HT-29 (cell line): ENCODE measurements at regions not wholly inside any gene's neighbourhood (a gene's known extent, or its start where the extent isn't known, plus 50 kb on each side); places are given as distances from the start of the nearest gene placed in this dataset.
"Not testable (repeated sequence)": the region's sequence is repeated elsewhere in the genome, so short reads cannot be mapped to it uniquely, and the experiment has no call there.

Experiments
- DNase-seq: peaks from one replicate; pipeline ENCODE4 v3.0.0-alpha.2; 2015; ENCODE audit warnings: low spot score

DNA sequence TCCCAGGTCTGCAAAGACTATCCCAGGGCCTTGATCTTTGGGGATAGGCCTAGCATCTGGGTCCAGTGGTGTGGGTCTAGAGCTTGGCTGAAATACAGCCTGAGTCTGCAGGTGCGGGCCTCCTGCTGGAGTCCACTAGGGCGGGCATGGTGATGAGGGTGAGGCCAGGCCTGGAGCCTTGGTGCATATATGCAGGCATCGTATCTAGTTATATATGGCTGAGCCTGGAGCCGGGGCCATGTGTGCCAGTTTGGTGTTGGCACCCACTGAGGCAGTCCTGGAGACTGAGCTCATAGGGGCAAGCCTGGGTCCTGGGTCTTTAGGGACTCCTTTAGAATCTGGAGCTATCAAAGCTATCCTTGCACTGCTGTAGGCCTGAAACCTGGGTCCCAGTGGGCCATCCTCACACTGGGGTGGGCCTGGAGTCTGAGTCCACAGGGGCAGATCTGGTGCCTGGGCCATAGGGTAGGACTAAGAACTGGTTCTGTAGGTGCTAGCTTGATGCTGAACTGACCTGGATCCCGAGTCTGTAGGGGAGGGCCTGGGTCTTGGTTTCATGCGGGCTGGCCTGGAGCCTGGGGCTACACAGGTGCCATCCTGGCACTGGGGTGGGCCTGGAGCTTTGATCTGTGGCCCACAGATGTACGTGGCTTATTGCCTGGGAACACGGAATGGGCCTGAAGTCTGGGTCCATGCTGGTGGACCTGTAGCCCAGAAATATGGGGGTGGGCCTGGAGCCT, 346.5 kb upstream of the MEF2C start:
- no peak for DNase-seq

DNA sequence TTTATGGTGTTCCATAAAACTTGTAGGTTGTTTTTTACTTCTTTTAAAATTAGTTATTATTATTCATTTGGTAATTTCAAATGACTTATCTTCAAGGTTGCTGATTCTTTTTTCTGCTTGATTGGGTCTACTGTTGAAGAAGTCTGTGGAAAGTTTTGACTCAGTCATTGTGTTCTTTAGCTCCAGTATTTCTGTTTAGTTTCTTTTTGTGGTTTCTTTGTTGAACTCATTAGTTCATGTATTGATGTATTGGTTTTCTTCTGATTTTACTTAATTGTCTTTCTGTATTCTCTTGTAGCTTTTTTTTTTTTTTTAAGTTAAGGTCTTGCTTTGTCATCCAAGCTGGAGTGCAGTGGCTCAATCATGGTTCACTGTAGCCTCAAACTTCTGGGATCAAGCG, 345.4 kb upstream of the MEF2C start:
- DNase-seq = no peak

DNA sequence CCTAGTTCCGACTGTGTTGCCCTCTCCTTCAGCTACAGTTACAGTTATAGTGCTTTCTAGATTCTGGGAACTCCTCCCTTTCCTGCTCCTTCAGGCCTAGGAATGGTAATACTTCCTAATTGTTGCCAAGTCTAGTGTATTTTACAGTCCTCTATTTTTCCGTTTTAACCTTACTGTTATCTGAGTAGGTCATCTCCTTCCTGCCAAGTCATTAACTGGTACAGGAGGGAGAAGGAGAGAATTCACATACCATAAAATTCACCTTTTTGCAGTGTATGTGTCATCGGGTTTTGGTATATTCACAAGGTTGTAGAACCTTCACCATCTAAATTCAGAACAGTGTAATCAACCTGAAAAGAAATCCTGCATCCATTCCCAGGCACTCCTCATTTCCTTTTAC, 335.4 kb upstream of the MEF2C start:
- DNase-seq = no peak

DNA sequence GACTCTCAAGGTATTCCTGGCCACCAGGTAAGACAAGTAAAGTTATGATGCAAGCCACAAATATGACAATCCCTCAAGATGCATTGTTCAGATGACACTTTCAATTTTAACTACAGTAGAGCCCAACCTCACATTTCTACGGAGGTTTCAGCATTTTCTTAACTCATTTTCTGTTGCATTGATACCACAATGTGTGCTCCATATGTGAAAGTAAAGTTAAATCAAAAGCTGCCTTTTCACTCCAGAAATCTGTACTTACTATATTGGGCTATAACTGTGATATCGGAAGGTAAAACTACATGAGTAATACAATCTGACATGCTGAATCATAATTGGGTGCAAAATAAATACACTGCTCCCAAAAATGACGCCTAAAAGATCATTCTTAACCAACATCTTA, 333.6 kb upstream of the MEF2C start:
- no peak for DNase-seq

DNA sequence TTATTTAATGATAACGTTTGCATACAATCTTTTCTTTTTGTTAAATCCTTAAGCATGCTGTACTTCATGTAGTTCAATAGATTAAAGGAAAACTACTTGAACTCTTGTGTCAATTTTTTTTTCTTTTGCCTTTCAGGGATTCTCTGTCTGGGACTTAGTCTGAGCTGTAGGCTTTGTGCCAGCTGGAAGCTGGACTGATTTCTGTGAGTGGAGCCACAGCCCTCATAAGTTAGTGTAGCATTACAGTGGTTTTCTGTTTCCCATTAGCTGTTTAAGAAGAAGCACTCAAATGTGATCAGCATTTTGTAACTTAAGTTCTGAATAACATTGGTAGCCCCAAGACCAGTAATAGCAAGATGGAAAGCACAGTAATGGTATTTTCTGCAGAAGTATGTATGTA, 330.6 kb upstream of the MEF2C start:
- no peak for DNase-seq

DNA sequence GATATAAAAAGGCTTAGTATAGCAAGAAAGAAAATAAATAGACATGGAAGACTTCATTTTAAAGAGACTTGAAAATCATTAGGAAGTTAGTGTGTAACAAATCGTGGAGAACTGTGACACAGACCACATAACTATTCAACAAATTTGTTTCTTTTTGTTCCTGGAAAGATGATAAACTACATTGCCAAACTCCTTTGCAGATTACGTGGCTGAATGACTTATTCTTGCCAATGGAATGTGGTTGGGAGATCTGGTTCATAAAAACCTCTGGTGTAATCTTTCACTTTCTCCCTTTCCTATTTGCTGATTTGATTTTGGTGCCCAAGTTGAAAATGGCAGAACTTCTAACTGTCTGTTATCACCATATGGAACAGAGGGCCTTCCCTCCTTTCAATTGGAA, 328.9 kb upstream of the MEF2C start:
- DNase-seq = no peak

DNA sequence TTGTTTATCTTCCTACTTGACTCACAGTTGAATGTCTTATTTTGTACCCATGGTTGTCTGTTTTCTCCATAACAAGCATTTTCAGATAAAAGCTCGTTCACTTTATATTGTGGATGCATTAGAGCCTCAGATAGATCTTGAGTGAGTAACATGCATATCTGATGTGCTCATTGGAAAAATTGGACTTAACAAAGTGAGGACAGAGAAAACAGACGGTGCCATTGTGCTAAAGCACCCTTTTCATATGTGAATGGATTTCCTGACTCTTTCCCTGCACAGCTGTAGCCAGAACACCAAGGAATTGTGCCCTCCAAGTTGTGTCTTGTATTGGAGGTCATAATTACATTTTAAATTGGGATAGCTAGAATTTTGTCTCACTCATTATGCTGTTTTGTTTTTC, 325.8 kb upstream of the MEF2C start:
- no peak for DNase-seq

DNA sequence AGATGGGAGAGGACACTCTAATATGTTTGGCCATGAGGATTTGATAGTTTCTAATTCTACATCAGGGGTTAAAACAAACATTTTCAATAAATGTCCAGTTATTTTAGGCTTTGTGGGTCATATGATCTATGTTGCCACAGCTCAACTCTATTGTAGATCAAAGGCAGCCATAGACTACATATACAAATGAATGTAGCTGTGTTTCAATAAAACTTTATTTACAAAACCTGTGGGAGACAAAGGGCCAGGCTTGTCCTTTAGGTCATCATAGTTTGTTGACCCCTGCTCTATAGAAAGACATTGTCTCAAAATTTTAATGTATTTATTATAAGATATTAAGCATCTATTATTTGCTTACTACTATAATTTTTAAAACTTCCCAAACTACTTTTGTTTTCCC, 325.4 kb upstream of the MEF2C start:
- DNase-seq = no peak

DNA sequence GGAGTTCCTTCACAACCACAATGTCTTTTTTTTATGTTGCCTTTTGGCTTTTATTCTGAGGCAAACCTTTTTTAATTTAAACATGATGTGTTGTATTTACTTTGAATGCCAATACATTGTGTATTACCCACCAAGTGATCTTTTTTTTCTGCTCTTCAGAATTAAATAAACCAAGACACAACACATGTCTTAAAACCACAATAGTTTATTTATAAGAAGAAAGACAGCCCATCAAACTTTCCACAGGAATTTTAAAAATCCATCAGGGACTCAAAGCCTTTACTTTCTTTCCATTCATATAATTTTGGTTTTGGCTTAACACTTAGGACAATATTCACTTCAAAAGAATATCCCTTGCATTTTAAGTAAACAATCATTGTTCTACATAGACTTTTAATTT, 321.8 kb upstream of the MEF2C start:
- no peak for DNase-seq

DNA sequence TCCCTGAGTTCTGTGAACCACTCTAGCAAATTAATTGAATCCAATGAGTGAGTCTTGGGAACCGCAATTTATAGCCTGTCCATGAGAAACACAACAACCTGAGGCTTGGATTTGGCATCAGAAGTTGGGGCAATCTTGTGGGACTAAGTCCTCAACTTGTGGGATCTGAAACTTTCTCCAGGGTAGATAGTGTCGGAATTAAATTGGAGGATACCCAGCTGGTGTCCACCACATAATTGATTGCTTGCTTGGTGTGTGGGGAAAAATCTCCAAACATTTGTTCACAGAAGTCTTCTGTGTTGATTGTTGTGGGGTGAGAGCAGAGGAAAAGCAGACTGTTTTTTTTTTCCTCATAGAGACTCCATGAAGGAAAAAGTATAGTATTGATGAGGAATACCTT, 320.6 kb upstream of the MEF2C start:
- no peak for DNase-seq

DNA sequence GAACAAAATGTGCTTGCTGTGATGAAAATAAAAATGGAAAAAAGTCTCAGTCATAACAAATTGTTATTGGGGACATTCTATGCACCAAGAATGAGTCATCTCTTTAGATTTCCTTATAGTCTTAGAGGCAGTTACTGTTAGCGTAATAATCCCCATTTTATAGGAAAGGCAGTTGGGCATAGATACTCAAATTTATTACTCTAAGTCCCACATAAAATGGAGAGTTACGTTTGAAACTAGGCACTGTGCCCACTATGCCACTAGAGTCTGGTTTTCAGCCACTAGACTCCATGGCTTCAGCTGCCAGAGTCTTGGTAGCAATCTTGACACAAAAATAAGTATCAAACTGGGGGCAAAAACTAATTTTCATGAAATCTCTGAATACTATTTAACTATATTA, 317.9 kb upstream of the MEF2C start:
- no peak for DNase-seq

DNA sequence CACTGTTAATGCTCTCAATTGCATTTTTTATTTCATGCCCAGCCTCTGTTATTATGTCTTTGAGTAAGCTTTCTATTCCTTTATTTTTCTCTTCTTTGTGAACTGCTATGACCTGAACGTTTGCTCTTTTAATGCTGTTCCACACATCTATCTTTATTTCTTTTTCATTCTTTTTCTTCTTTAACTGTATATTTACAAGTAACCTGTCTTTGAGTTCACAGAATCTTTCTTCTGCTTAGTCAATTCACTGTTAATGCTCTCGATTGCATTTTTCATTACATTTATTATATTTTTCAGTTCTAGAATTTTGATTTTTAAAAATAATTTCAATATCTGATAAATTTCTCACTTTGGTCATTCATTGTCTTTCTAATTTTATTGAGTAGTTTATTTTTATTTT, 316.3 kb upstream of the MEF2C start:
- no peak for DNase-seq

DNA sequence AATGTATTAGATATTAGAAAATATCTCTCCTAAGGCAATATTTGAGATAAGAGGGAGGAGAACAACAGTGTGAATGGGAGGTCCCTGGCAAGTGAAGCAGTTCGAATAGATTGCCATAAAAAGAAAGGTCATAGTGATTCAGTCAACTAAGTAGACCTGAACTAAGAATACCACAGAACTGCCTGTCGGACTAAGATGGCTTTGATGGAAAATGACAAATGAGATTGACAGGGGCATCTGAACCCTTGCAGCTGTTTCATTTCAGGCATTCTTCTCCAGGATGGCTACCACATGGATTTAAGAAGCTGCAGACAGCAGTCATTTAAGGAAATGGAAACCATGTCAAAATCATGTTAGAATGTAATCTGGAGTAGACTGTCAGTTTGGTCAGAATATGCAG, 308.4 kb upstream of the MEF2C start:
- no peak for DNase-seq

DNA sequence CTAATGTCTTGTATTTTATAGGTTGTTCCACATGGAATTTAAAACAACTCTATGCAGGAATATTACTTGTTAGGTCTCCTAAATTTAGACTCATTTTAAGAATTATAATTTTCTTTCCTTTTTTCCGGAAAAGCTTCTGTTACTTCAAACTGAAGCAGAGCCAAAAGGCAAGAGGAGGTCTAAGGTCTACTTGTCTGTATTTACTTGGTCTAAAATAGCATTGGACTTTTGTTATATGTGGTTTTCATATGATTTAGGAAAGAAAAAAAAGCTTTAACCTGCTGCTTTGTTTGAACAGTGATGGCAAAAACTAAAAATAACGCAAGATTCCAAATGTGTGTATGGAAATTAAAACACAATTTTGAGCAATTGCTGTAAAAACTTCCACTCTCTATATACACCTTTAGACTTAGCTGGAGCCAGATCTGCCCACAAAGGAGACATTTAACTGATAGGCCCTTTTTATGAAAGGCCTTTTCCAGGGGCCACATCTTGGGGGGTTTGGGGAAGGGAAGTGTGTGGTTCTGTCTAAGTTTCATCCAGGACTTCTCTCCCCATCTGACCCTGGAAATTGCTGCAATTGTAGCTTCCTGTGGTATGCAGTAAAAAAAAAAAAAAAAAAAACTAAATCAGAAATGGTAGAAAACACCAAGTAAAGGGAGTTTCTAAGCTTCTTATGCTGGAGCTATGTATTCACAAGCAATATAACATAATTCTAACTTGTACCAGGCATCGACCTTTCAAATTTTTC, 307.7 kb upstream of the MEF2C start:
- no peak for DNase-seq

DNA sequence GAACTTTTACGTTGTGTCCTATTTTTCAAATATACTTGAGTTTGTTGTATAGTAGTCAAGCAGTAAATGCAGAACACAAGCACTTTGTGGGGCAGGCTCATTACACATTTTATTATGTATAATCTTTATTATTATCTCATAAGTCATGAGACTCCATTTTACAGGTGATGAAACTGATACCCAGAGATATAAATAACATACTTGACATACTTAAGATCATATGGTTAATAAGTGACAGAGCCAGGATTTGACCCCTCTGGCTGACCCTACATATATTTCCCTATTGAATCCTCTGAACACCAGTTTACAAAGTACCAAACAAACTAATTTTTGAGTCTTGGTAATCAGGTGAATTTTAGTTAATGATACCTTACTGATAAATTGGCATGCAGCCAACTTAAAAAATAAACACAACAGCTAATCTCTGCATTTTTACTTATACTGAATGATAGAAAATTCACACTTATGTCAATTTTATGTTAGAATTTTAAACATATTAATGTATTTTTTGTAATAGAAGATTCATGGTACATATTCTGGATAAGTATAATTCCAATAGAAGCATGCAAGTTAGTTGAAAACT, 305.0 kb upstream of the MEF2C start:
- no peak for DNase-seq

DNA sequence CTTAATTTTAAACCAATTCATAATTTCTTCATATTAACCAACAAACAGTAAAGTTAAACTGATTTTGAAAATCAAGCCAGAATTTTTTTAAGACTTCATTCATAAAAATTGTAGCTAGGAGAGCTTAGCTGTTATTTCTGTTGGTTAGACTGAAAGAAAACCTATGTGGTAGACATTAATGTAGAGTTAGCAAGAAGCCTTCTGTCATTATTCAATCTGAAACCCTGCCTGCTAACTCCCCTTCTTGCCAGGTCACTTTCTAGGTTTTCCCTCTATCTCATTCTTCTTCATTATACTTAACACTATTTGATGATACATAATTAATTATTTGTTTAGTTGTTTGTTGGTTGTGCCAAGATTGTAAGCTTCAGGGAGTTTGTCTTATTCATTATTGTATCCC, 304.3 kb upstream of the MEF2C start:
- DNase-seq = no peak

DNA sequence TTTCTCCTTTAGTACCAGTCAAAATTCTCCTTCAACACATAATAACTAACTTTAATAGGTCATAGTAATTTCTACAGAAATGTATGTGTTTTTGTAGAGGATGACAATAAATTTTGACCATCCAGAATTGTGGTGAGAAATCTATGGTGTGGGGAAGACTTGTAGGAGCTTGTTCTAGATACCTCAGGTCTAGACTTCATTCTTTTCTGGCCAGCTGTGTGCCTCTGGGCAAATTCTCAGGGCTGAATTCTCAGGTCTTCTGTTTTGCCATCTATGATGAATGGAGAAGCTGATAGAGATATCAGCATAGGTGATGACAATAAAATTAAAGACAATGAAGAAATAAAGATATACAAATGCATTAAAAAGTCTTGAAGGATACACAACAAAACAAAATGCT, 298.6 kb upstream of the MEF2C start:
- no peak for DNase-seq

DNA sequence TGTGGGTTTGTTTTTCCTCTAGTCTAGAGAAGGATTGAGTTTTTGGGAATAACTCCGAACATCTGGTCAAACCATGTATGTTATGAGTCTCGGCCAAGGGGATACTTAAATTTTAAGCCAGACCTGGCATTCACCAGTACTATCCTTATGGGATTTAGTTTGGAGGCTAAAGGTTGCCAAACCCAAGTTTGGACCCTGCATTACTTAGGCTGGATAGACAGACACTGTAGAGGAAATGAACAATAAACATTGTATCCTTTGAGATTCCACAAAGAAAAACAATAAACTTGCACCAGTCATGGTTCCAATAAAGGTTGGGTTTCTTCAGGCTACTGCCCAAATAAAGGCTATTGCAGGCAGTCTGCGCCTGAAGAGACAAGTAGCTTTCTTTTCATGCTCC, 296.7 kb upstream of the MEF2C start:
- no peak for DNase-seq

DNA sequence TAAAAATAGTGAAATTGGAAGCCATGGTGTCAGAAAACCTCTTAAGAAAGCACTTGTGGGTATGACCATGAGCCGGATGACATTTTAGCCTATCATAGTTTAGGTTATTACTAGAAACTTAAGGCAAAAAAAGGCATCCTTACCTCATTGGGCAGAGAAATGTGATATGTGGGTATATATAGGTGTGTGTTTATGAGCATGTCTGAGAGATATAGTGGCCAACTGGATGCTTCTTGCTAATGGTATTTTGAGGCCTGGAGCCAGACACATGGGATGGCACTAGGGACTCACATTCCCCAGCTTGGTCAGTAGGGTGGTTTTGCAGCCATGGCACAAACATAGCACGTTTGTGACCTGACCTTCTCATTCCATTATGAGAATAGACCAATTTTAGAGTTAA, 295.6 kb upstream of the MEF2C start:
- DNase-seq = no peak

DNA sequence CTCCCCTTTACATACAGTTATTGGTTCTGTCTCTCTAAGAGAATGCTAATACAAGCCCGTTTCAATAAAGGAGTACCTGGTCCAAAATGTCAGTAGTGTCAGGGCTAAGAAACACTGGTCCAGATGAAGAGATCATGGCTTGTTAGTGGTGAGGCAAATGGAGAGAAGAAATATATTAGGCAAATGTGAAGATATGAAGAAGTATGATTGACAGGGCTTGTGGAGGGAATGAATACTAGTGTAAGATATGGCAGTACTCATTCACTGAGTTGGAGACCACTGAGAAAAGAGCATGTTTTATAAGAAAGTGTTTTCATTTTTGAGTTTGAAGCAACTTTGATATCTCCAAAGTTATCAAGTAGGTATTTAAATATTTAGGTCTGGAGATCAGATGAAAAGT, 290.5 kb upstream of the MEF2C start:
- DNase-seq = no peak

DNA sequence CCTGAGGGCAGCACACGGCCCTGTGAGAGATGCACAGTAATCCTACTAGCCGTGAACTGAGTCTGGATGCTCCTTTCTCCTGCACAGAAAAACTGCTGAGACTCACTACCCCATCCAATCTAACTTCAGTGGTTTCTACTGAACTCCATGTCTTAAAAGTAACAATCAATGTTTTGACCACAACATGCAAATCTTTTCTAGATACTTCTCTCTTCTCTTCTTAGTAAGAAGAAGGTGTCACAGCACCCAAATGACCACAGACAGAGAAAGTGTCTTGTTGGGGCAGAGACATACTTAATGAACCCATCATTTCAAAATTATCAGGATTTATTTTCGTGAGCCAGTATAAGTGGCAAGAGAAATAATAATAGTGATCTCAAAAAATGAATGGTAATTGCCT, 285.8 kb upstream of the MEF2C start:
- no peak for DNase-seq

DNA sequence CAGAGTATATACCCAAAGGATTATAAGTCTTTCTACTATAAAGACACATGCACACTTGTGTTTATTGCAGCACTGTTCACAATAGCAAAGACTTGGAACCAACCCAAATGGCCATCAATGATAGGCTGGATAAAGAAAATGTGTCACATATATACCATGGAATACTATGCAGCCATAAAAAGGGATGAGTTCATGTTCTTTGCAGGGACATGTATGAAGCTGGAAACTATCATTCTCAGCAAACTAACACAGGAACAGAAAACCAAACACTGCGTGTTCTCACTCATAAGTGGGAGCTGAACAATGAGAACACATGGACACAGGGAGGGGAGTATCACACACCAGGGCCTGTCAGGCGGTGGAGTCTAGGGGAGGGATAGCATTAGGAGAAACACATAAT, 281.7 kb upstream of the MEF2C start:
- not testable (repeated sequence) for DNase-seq

DNA sequence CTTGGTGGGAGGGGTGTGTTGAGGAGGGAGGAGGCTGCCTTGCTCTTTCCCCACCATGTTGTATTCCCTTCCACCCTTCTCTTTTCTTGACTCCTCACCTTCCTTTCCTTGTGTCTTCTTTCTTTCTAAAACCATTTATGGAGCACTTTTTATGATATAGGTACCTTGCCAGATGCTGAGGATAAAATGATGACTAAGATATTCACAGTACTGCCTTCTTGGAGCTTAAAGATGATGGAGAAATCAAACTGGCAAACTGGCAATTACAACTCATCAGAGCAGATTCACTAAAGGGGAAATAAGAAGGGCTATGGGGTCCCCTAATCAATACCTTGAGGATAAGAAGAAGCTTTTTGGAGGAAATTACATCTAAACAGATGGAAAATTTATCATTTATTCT, 273.2 kb upstream of the MEF2C start:
- DNase-seq = no peak
